HCT116 (cell line): ENCODE measurements at regions not wholly inside any gene's neighbourhood (a gene's known extent, or its start where the extent isn't known, plus 50 kb on each side); places are given as distances from the start of the nearest gene placed in this dataset.

Source experiments
- ATAC-seq: fragments of 200-7000 bp; cut with Tn5 transposase; 2 replicates; pipeline ENCODE4 v1.9.1; 2020; ENCODE audit warnings: mild to moderate bottlenecking, moderate library complexity
- BruUV-seq: library from RNA; stranded (reverse); fragments of 400-500 nt; replicated peaks from 2 replicates; lab custom pipeline; 2021; lab: Mats Ljungman, UMichigan
- CTCF ChIA-PET: fragments of 300-600 bp; sonication (Branson Sonifier 250); formaldehyde crosslinking; loops from one replicate; lab custom pipeline; 2021; ENCODE audit warnings: antibody characterized with exemption; lab: Charles Lee
- POLR2A ChIA-PET: fragments of 300-600, 350-600 bp; sonication (Branson Sonifier 250); formaldehyde crosslinking; loops from one replicate; lab custom pipeline; 2021; ENCODE audit warnings: antibody characterized with exemption; lab: Charles Lee
- RAD21 ChIA-PET, 2 experiments: fragments of 300-600 bp; sonication (Branson Sonifier 250); formaldehyde crosslinking; loops; one replicate each; lab custom pipeline; 2023; ENCODE audit warnings: low total read pairs in 2 of 2; ENCODE audit not compliant: uncharacterized antibody in 2 of 2, unreplicated experiment in 2 of 2, low non-redundant PET in 1 of 2; lab: Charles Lee
- DNase-seq: peaks from one replicate; pipeline ENCODE4 v3.0.0-alpha.2; 2010; ENCODE audit warnings: low read depth, low spot score
- H2AFZ ChIP-seq: fragments of 200-600 bp; shearing (Covaris generic), sonication (generic); 2 replicates; pipeline ENCODE4 v1.6.1; 2017; ENCODE audit warnings: low read depth, mixed run types, mixed read lengths, antibody characterized with exemption, low read length; ENCODE audit not compliant: poor library complexity, severe bottlenecking
- H3K27ac ChIP-seq: 2 replicates; pipeline ENCODE4 v1.5.1; 2012; ENCODE audit warnings: low read depth, low read length
- H3K27me3 ChIP-seq: fragments of 200-600 bp; sonication (generic); 2 replicates; pipeline ENCODE4 v1.6.1; 2016; ENCODE audit warnings: mixed run types, low read length, mixed read lengths; ENCODE audit not compliant: insufficient read depth
- H3K36me3 ChIP-seq, 2 experiments: fragments of 200-500 bp in 1 of 2; fragments of 200-600 bp in 1 of 2; sonication (Bioruptor generic) in 1 of 2; sonication (generic) in 1 of 2; 2 replicates each; pipeline versions ENCODE4 v1.5.1 to v1.6.1; 2014 to 2016; ENCODE audit warnings: low read length in 2 of 2, inconsistent platforms in 1 of 2, mixed read lengths in 1 of 2, mixed run types in 1 of 2; ENCODE audit not compliant: insufficient read depth in 2 of 2, control insufficient read depth in 1 of 2
- H3K4me1 ChIP-seq, 2 experiments: fragments of 200-600 bp in 1 of 2; sonication (generic) in 1 of 2; 2 replicates each; pipeline versions ENCODE4 v1.5.1 to v1.6.1; 2012 to 2017; ENCODE audit warnings: low read length in 2 of 2, inconsistent platforms in 1 of 2, mild to moderate bottlenecking in 1 of 2, mixed read lengths in 1 of 2, mixed run types in 1 of 2, moderate library complexity in 1 of 2; ENCODE audit not compliant: insufficient read depth in 2 of 2, control insufficient read depth in 1 of 2
- H3K4me2 ChIP-seq: fragments of 200-600 bp; sonication (generic); 2 replicates; pipeline ENCODE4 v1.6.1; 2017; ENCODE audit warnings: mixed run types, low read length, mixed read lengths
- H3K4me3 ChIP-seq, 2 experiments: fragments of 200-600 bp in 1 of 2; sonication (generic) in 1 of 2; replicated peaks in 1 of 2; 2 replicates each; pipeline ENCODE4 v1.5.1; 2011 to 2016; ENCODE audit warnings: low read length in 2 of 2, control low read depth in 1 of 2, low read depth in 1 of 2, mild to moderate bottlenecking in 1 of 2, mixed read lengths in 1 of 2, mixed run types in 1 of 2
- H3K79me2 ChIP-seq: fragments of 200-600 bp; sonication (generic); 2 replicates; pipeline ENCODE4 v1.6.1; 2017; ENCODE audit warnings: mild to moderate bottlenecking, mixed run types, low read length, moderate library complexity, mixed read lengths; ENCODE audit not compliant: insufficient read depth
- H3K9ac ChIP-seq: fragments of 200-600 bp; sonication (generic); 2 replicates; pipeline ENCODE4 v1.6.1; 2016; ENCODE audit warnings: low read length, mixed read lengths
- H3K9me2 ChIP-seq: fragments of 200-600 bp; sonication (generic), shearing (Covaris generic); 2 replicates; pipeline ENCODE4 v1.6.1; 2017; ENCODE audit warnings: mixed run types, mild to moderate bottlenecking, moderate library complexity; ENCODE audit not compliant: insufficient read depth
- H3K9me3 ChIP-seq, 2 experiments: fragments of 200-500 bp in 1 of 2; fragments of 200-600 bp in 1 of 2; sonication (Bioruptor generic) in 1 of 2; sonication (generic) in 1 of 2; 2 replicates each; pipeline ENCODE4 v1.6.1; 2014 to 2017; ENCODE audit warnings: low read length in 2 of 2, mixed read lengths in 2 of 2, inconsistent platforms in 1 of 2, low read depth in 1 of 2, mild to moderate bottlenecking in 1 of 2, mixed run types in 1 of 2, moderate library complexity in 1 of 2; ENCODE audit not compliant: control insufficient read depth in 1 of 2, insufficient read depth in 1 of 2
- H4K20me1 ChIP-seq: fragments of 200-600 bp; sonication (generic), shearing (Covaris generic); 2 replicates; pipeline ENCODE4 v1.6.1; 2017; ENCODE audit warnings: mixed run types, mild to moderate bottlenecking, moderate library complexity; ENCODE audit not compliant: insufficient read depth
- JUND ChIP-seq: IDR thresholded peaks from 2 replicates; pipeline ENCODE4 v1.6.1; 2012
- POLR2AphosphoS5 ChIP-seq: IDR thresholded peaks from 2 replicates; pipeline ENCODE4 v1.6.1; 2011; ENCODE audit warnings: mild to moderate bottlenecking, low read depth, low read length, moderate library complexity
- SIN3A ChIP-seq: IDR thresholded peaks from 2 replicates; pipeline ENCODE4 v1.6.1; 2012; ENCODE audit warnings: low read depth
- SRF ChIP-seq: IDR thresholded peaks from 2 replicates; pipeline ENCODE4 v1.6.1; 2012; ENCODE audit warnings: low read depth
- ZFX ChIP-seq: fragments of 450-650 bp; IDR thresholded peaks from 2 replicates; pipeline ENCODE4 v1.6.1; 2017
- intact Hi-C: fragments of 100-400 bp; cut with micrococcal nuclease; formaldehyde crosslinking; loops from 2 replicates; pipeline ENCODE4 v1.10.0; 2022
- TF ChIP-seq, protein P1 (sequence below), 3 experiments: fragments of 200-600 bp in 1 of 3; sonication (generic) in 1 of 3; IDR thresholded peaks in 2 of 3; conservative IDR thresholded peaks in 1 of 3; 2 replicates each; pipeline ENCODE4 v1.5.1; 2012 to 2017; ENCODE audit warnings: low read depth in 2 of 3, low read length in 2 of 3, antibody characterized with exemption in 1 of 3, borderline replicate concordance in 1 of 3, control low read depth in 1 of 3, mild to moderate bottlenecking in 1 of 3, mixed read lengths in 1 of 3, mixed run types in 1 of 3, moderate library complexity in 1 of 3; ENCODE audit not compliant: insufficient read depth in 1 of 3
- TF ChIP-seq, protein P2 (sequence below): IDR thresholded peaks from 2 replicates; pipeline ENCODE4 v1.6.1; 2012

DNA sequence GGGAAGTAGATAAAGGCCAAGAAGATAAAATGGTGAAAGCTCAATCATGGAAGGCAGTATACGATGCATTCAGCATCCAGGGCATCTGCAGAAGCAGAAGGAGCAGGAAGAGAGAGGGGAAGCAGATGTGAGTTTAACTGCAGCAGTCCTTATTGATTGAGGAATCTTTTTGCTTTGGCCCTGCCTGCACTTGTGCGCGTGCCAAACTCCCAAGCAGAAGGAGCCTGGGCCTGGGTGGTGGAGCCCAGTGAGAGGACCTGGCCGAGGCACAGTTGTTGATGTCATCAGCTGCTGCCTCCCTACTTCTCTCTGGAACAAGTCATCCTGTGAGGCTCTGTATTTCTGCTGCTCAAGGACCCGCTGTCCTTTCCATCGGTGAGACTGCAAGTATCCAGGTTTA, 65.5 kb upstream of the ROPN1 start (continued):
- TF ChIP-seq, protein P1, sequence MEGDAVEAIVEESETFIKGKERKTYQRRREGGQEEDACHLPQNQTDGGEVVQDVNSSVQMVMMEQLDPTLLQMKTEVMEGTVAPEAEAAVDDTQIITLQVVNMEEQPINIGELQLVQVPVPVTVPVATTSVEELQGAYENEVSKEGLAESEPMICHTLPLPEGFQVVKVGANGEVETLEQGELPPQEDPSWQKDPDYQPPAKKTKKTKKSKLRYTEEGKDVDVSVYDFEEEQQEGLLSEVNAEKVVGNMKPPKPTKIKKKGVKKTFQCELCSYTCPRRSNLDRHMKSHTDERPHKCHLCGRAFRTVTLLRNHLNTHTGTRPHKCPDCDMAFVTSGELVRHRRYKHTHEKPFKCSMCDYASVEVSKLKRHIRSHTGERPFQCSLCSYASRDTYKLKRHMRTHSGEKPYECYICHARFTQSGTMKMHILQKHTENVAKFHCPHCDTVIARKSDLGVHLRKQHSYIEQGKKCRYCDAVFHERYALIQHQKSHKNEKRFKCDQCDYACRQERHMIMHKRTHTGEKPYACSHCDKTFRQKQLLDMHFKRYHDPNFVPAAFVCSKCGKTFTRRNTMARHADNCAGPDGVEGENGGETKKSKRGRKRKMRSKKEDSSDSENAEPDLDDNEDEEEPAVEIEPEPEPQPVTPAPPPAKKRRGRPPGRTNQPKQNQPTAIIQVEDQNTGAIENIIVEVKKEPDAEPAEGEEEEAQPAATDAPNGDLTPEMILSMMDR (IDR thresholded peaks at IDR 0.05 in 2 of 3, conservative IDR thresholded peaks at IDR 0.05 in 1 of 3; ENCODE audit: borderline replicate concordance in 1 of 3, insufficient read depth in 1 of 3, low read depth in 2 of 3, low read length in 2 of 3): no peak
- TF ChIP-seq SIN3A: no peak
- no peak for TF ChIP-seq POLR2AphosphoS5
- TF ChIP-seq SRF: no peak
- TF ChIP-seq, protein P2, sequence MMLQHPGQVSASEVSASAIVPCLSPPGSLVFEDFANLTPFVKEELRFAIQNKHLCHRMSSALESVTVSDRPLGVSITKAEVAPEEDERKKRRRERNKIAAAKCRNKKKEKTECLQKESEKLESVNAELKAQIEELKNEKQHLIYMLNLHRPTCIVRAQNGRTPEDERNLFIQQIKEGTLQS: no peak

DNA sequence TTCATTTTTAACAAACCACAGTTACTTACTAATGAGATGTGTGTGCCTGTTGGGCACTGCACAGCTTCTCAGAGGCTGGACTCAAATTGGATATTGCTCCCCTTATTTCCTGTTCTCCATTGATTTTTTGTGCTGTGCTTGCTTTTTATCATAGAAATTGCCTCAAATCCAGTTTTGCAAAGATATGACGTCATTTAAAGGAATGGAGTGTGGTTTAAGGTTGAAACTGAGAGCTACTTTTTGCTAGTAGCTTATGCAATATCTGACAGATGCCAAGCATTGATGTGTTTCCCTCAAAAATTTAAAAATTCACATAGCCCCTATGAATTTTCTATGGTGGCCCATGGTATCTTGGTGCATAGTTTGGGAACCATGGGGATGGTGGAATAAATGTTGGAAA, 67.7 kb upstream of the ROPN1 start:
- no peak overlapping the region for H2AFZ ChIP-seq
- H3K36me3 ChIP-seq: no peaks in the 10 kb centered on the region
- ChIA-PET POLR2A (no interaction called here), RAD21 (no interaction called here), CTCF (no interaction called here)
- no peaks in the 10 kb centered on the region for H3K4me1 ChIP-seq
- ATAC-seq (no peak), DNase-seq (no peak)
- no peak overlapping the region for H3K4me3 ChIP-seq
- TF ChIP-seq JUND (no peak), SRF (no peak), ZFX (no peak)
- H3K27me3 ChIP-seq: peaks cover 84% of the 10 kb centered on the region
- H3K4me2 ChIP-seq: no peak overlapping the region
- H3K9me3 ChIP-seq: no peaks in the 10 kb centered on the region
- H3K9ac ChIP-seq: no peak overlapping the region
- no peaks in the 10 kb centered on the region for H3K79me2 ChIP-seq
- no peaks in the 10 kb centered on the region for H3K9me2 ChIP-seq
- intact Hi-C loops: no loop called here
- no peak overlapping the region for H3K27ac ChIP-seq
- BruUV-seq: no TSS peak
- no peaks in the 10 kb centered on the region for H4K20me1 ChIP-seq
